SKM-1 treated with dmso at 0.1 percent for 144 hours (cell line): ENCODE measurements at regions not wholly inside any gene's neighbourhood (a gene's known extent, or its start where the extent isn't known, plus 50 kb on each side); places are given as distances from the start of the nearest gene placed in this dataset.

Experiments used
- DNase-seq: peaks from one replicate; lab custom pipeline; 2025; ENCODE audit not compliant: unreplicated experiment; lab: John Stamatoyannopoulos, UW

- DNase-seq = no peak
Observed at GRCh38 chr1:98002288-98002687, 81.5 kb upstream of the DPYD start.

GRCh38 chr1:98001764-98002163, 80.9 kb upstream of the DPYD start:
- no peak for DNase-seq

- DNase-seq = no peak
Observed at GRCh38 chr1:97999320-97999719, 78.5 kb upstream of the DPYD start.

- no peak for DNase-seq
Observed at GRCh38 chr1:97996880-97997279, 76.0 kb upstream of the DPYD start.

GRCh38 chr1:97989094-97989680, 68.4 kb upstream of the DPYD start:
- DNase-seq = no peak

GRCh38 chr1:97986041-97987005, 65.5 kb upstream of the DPYD start:
- no peak for DNase-seq

- no peak for DNase-seq
Observed at GRCh38 chr1:97983126-97983525, 62.3 kb upstream of the DPYD start.

- no peak for DNase-seq
Observed at GRCh38 chr1:97980530-97980929, 59.7 kb upstream of the DPYD start.

GRCh38 chr1:97976801-97977200, 56.0 kb upstream of the DPYD start:
- DNase-seq = no peak
